Suprapubic skin (tissue), 4 donors: ENCODE measurements at regions not wholly inside any gene's neighbourhood (a gene's known extent, or its start where the extent isn't known, plus 50 kb on each side); places are given as distances from the start of the nearest gene placed in this dataset.
"Not testable (repeated sequence)": the region's sequence is repeated elsewhere in the genome, so short reads cannot be mapped to it uniquely, and the experiment has no call there.

Source experiments
- CTCF ChIP-seq, 2 donors: fragments of 200-600 bp in 1 of 2; fragments of 450-650 bp in 1 of 2; sonication (generic) in 1 of 2; IDR thresholded peaks; one replicate each; pipeline ENCODE4 v1.5.1; 2016 to 2019; ENCODE audit warnings: antibody characterized with exemption in 2 of 2, mild to moderate bottlenecking in 1 of 2, moderate library complexity in 1 of 2
- EP300 ChIP-seq: sonication (generic); formaldehyde crosslinking; IDR thresholded peaks from one replicate; pipeline ENCODE4 v1.6.1; 2017; ENCODE audit warnings: antibody characterized with exemption
- POLR2A ChIP-seq, 2 donors: fragments of 450-650 bp; IDR thresholded peaks; one replicate each; pipeline ENCODE4 v1.6.1; 2017; ENCODE audit warnings: antibody characterized with exemption in 2 of 2, mild to moderate bottlenecking in 2 of 2, moderate library complexity in 2 of 2
- POLR2AphosphoS5 ChIP-seq, 3 donors: sonication (generic); formaldehyde crosslinking; IDR thresholded peaks; one replicate each; pipeline ENCODE4 v1.6.1; 2017; ENCODE audit warnings: antibody characterized with exemption in 3 of 3

DNA sequence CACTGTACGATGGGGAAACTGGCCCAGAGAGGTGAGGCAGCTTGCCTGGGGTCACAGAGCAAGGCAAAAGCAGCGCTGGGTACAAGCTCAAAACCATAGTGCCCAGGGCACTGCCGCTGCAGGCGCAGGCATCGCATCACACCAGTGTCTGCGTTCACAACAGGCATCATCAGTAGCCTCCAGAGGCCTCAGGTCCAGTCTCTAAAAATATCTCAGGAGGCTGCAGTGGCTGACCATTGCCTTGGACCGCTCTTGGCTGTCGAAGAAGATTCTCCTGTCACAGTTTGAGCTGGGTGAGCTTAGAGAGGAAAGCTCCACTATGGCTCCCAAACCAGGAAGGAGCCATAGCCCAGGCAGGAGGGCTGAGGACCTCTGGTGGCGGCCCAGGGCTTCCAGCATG is 51.2 kb upstream of the IQSEC3 start:
- not testable (repeated sequence) for TF ChIP-seq CTCF (IDR thresholded peaks at IDR 0.05); POLR2A (IDR thresholded peaks at IDR 0.05); POLR2AphosphoS5 (IDR thresholded peaks at IDR 0.05); EP300
